Activated CD8-positive, alpha-beta memory T cell treated with anti-CD3 and anti-CD28 coated beads, Interleukin-2, amount 50 U/mL, for 4 hours (primary cell): ENCODE measurements at regions not wholly inside any gene's neighbourhood (a gene's known extent, or its start where the extent isn't known, plus 50 kb on each side); places are given as distances from the start of the nearest gene placed in this dataset.

ENCODE experiments used
- DNase-seq: peaks from one replicate; pipeline ENCODE4 v3.0.0-alpha.2; 2020

GRCh38 chr2:217652761-217653639 is 349.8 kb downstream of the TNS1 start:
- no peak for DNase-seq

DNA sequence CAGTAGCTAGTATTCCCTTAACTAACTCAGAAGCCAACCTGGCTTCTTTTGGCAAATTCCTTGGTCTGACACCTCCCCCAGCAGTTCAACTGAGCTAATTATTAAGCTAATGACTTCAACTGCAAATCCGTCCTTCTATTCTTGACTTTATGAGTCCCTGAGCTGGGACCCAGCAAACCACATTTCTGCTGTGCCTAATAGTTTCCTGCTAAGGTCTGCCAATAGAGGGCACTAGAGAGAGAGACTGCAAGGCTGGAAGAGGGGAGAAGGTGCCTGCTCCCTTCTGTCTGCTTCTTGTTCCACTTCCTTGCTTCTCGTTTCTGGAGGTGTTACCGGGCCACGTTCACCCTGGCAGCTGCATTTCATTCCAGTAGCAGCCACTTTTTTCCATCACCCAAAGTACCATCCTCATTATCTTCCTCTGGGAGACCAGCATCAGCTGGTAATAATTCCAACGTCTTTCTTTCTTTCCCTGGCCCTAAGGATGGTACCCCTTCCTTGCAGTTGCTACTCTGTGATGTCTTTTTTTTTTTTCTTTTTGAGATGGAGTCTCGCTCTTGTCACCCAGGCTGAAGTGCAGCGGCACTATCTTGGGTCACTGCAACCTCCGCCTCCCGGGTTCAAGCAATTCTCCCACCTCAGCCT is 352.0 kb downstream of the TNS1 start:
- no peak for DNase-seq

GRCh38 chr2:217650229-217650628 is 352.6 kb downstream of the TNS1 start:
- no peak for DNase-seq

- DNase-seq: no peak
Measured at GRCh38 chr2:217647925-217648324, 354.9 kb downstream of the TNS1 start.

GRCh38 chr2:217647226-217647625 is 355.6 kb downstream of the TNS1 start:
- no peak for DNase-seq

- DNase-seq: no peak
Measured at GRCh38 chr2:217645896-217646295, 356.9 kb downstream of the TNS1 start.

- DNase-seq: no peak
Measured at GRCh38 chr2:217643789-217644301, 358.9 kb downstream of the TNS1 start.

DNA sequence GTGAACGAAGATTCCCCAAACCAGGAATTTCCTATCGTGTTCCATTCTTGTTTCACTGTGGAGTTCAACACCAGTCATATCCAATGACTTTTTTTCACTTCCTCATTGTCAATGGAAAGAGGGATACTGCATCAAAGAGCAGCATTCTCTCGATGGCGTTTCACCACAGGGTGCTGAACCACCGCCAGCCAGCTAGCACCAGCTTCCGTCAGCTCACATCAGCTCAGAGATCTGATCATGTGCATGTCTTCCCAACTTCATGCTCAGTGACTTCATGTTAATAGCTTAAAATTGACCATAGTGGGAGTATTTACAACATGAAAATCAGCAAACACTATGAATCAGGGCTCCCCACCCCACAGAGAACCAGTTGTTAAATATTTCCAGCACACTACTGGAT is 359.9 kb downstream of the TNS1 start:
- DNase-seq: no peak

DNA sequence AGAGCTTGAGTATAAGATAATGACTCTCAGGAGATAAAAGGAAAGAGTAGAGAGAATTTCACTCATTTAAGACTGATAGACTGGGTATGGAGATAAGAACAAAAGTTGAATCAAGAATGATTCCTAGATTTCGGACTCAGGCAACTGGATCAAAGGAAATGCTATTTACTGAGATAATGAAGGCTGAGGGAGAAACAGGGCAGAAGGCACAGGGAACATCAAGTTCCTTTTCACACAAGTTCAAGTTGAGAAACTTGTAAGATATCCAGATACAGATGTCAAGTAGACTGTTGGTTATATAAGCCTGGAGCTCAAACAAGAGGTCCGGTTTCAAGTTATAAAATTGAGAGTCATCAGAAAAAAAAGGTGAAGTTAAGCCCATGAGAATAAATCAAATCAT is 360.8 kb downstream of the TNS1 start:
- no peak for DNase-seq

DNA sequence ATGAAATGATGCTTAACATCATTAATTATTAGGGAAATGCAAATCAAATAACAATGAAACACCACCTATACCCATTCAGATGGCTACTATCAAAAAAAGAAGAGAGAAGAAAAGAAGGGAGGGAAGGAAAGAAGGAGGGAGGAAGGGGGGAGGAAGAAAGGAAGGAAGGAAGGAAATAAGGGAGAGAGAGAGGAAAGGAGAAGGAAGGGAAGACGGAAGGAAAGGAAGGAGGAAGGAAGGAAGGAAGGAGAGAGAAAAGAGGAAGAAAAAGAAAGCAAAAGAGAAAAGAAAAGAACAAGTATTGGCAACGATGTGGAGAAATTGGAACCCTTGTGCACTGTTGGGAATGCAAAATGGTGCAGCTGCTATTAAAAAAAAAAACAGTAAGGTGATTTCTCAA is 363.3 kb downstream of the TNS1 start:
- no peak for DNase-seq

DNA sequence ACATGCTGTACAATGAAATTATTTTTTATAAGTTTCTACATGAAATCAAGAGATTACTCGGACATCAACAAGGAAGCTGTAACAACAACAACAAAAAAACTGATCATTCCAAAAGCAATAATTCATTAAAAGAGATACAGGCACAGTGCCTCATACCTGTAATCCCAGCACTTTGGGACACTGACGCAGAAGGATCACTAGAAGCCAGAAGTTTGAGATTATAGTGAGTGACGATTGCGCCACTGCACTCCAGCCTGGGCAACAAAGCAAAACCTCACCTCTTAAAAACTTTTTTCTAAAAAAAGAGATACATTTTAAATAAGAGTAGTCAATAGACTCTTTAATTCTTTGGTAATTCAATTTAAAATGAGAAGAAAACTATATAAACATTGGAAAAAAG is 364.3 kb downstream of the TNS1 start:
- DNase-seq: no peak

DNA sequence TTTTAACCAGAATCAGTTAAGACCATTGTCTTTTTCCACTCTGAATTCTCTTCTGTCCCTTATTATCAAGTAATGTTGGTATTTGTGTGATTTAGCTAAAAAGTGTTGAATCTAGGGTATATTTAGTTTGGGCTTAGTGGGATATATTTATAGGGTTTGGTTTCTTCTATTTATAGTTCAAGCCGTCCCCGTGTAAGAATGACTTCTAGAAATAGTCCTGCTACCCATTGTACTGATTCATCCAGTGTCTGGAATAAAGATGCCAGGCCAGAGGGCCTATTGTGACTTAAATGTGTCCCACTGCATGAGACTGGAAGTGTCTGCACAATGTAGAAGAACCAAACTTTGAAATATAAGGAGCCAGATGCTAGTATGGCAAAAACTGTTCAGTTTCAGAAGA is 364.8 kb downstream of the TNS1 start:
- no peak for DNase-seq

DNA sequence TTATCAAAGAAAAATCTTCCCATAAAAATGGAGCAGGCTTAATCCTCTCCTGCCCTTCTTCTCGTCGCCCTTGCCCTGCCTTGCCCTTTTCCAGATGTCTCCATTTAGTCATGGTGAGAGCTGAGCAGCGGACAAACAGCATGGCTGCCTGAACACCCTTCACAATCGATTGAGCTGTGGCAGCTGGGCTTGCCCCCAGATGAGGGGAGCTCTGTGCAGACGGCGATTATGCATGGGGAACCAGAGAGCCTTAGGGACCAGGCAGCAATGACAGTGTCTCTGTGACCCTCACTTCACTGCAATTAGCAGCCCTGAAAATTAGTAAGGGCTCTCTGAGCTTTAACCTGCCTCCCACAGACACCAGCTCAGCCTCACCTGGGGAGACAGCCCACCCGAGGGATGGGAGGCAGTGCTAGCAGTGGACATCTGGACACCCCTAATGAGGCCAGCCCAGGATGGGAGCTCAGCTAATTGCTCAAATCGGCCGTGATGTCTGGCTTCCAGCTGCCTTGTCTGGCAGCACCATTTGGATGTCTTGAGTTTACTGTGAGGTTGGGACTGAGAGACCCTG is 365.7 kb downstream of the TNS1 start:
- no peak for DNase-seq

DNA sequence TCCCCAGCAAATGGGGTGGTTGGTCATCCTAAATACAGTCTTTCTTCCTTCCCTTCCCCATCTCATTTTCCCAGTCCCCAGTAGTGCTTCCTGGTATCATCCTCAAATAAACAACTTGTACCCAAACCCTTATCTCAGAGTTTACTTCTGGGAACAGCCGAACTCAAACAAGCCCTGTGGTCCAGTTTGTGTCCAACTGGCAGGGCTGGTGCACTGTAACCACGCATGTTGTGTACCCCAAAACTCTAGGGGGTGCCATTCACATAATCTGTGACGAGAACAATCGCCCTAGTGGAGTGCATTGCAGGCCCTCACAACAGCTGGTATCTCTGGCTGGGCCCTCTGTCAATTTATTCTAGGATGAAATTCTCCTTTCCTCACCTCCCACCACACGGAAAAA is 366.2 kb downstream of the TNS1 start:
- no peak for DNase-seq

DNA sequence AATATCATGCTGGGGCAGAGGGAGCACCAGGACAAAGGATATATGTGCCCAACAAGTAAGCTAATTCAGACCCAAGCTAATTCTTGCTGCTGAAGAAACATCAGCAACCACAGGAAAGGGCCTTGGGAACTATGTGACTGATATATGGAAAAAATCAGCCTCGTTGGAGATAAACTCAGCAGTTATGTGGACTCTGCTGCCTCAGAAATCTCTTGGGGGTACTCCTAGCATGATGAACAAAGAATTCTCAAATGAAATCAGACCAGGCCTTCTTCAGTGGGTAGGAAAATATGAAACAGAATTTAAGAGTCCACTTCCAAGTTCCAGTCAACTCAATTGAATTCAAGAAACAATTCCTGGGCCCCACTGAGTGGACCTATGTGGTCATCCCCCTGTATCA is 367.9 kb downstream of the TNS1 start:
- DNase-seq: no peak

DNA sequence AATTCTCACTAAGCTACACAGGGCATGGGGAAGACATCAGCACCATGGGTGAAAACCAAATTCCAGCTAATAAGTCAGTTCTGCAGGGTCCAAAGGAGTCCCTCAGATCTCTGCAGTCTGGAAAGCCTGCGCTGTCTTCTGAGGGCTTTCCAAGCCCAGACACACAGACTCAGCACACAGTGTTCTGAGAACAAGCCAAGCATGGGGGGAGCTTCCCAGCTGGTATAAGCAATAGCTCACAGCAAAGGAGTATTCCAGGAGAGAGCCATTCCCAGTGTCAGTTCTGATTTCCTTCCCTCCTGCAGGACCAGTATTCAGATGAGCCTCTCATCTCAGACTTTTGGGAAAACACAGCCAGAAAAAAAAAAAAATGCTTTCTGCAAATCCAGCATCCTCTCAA is 370.8 kb downstream of the TNS1 start:
- DNase-seq: no peak

- no peak for DNase-seq
Measured at GRCh38 chr2:217631115-217631514, 371.7 kb downstream of the TNS1 start.

DNA sequence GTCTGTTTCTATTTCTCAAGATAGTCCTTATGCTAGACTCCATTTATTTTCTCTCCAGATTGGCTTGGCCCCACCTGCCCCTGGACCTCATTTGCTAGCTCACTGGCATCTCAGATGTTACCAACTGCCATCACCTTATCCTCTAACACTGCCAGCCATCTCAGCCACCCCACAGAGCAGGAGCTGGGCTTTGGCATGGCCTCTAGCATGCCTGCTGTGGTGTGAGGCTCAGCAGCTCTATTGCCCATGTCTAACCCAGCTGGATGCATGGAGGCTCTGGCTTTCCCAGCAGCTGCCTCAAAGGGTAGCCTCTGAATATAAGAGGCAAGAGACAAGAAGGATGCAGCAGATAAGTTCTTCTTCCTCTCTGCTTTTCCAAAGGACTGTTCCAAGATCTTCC is 373.4 kb downstream of the TNS1 start:
- DNase-seq: no peak

DNA sequence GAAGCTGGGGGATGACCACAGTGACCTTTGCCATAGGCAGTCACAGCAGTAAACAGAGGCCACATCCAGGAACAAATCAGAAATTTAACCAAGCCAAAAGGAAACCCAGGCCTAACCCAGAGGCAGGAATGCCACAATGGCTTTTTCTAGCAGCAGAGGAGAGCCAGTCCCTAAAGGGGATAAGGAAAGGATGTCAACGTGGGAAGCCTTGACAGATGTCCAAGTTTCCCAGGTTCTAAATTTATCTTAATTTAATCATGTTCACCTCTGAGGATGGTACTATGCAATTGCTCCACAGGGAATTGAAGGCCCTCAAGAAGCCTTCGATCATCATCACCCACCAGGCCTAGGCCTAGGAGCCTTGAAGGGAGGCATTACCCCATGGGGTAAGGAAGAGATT is 374.7 kb downstream of the TNS1 start:
- DNase-seq: no peak

- no peak for DNase-seq
Measured at GRCh38 chr2:217626926-217627325, 375.9 kb downstream of the TNS1 start.

DNA sequence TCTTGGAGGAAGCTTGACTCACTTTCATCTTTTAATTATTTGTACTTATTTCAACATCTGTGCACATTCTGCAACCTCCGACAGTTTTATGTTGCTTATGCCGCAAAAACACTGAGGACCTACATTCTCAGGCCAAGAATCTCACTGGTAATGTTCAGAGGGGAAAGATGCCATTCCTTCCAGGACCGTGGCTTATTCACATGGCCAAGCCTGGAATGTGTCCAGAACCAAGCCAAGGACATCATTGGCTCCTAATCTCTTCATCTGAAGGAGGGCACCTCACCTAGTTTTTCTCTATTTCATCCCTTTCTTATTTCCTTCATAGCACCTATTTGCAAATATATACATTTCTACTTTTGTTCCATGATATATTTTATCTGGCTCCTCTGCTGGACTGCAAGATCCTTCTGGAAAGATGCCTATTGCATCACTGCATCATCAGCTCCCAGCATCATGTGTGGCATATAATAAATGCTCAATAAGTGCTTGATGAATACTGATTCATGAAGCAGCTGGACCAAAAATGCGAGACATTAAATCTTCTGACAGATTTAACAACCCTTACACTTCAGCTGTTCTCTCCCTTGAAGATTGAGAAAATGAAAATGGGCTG is 377.1 kb downstream of the TNS1 start:
- no peak for DNase-seq

DNA sequence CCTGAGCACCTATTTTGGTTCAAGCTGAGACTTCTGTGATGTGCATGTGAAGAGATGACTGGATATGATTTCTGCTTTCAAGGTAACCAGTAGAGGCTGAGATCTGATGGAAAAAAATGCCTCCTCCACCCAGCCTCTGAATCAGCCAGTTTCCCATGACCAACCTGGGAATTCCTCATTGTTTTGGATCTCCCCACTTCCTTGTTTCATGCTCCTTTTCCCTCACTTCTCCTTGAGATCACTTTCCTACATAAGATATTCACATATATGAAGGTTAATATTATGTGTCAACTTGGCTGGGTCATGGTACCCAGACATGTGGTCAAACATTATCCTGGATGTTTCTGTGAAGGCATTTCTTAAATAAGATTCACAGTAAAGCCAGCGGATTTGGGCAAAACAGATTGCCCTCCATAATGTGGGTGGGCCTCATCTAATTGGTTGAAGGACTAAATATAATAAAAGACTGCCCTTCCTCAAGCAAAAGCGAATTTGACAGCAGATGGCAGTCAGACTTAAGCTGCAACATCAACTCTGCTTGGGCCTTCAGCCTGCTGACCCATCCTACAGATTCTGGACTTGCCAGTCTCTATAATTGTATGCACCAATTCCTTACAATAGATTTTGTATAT is 379.4 kb downstream of the TNS1 start:
- no peak for DNase-seq
